NCI-H1694 treated with DMSO at 0.1 percent for 48 hours (cell line): ENCODE measurements at regions not wholly inside any gene's neighbourhood (a gene's known extent, or its start where the extent isn't known, plus 50 kb on each side); places are given as distances from the start of the nearest gene placed in this dataset.

Experiments
- DNase-seq: peaks from one replicate; lab custom pipeline; 2025; lab: John Stamatoyannopoulos, UW

- no peak for DNase-seq
Observed at GRCh38 chr5:103461243-103461642, 101.3 kb downstream of the NUDT12 start.

DNA sequence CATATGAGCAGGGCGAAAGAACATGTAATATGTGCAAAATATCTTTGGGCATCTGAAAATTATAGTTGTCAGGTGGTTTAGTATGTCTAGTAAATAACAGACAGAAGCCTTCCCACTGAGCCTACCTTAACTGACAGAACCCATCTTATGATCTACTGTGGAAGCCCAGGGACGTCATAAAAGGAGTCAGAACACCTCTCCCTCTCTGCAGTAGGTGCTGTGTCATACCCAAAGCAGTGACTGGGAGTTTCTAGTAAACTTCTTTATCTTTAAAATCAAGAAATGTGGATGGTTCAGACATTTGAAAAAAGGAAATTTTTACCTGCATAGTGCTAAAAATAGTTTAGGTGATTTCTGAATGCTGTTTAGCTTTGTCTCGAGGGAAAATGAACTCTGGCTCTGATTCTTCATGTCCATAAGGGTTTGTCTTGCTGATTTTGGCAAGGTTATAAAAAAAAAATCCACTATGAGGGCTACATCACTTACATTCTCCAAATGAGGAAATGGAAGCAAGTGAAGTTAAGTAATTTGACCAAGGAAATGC is 104.0 kb downstream of the NUDT12 start:
- no peak for DNase-seq

GRCh38 chr5:103456476-103456875 is 106.1 kb downstream of the NUDT12 start:
- no peak for DNase-seq

GRCh38 chr5:103455796-103456195 is 106.8 kb downstream of the NUDT12 start:
- DNase-seq = no peak

DNA sequence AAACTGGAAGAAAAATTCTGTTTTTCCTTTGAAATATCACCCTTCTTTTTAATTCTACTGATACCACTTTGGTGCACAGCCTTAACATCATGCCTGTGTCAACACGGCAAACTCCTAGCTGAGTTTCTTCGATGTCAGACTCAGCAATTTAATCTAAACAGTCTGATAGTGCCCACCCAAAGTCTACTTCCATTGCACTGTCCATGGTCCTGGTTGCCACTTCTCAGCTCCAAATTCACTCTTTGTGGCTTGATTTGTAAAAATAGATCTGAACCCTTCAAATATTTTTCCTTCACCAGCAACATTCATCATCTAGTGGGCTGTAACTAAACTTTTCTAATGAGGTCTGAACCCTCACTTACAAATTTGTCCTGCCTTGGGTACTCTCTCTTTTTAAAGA is 107.8 kb downstream of the NUDT12 start:
- DNase-seq = no peak

DNA sequence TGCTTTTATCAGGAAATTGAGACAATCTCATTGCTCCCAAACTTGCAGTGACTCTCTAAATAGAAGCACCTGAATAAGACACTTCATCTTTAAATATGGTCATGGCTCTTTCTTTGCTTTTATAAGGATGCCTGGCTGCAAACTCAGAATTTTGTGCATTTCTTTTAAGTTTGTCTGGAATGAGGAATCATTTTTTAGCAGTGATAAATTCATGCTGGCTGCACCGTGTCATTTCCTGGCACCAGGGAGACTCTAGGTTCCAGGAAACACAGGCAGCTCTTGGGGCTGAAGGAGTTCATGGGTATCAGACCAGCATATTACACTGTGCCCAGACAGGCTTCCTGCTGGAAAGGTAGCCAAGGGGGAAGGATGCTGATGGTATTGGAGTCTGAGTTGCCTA is 109.9 kb downstream of the NUDT12 start:
- no peak for DNase-seq

DNA sequence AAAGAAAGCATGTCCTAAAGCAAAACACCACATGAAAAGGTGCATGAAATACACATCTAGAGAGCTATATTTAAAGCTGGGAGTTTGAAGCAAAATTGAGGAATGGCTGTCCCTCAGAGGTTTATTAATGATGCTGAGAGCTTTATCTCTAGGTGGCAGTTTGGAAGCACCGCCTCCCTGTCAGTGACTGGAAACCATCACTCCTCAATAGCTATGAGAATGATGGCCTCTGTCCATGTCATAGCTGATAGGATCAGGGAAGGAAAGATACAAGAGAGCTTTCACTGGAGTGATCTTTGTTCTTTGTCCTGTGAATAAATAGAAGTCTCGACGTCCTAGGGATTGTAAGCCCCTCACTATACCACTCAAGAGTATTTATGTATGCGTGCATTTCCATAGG is 110.5 kb downstream of the NUDT12 start:
- no peak for DNase-seq

DNA sequence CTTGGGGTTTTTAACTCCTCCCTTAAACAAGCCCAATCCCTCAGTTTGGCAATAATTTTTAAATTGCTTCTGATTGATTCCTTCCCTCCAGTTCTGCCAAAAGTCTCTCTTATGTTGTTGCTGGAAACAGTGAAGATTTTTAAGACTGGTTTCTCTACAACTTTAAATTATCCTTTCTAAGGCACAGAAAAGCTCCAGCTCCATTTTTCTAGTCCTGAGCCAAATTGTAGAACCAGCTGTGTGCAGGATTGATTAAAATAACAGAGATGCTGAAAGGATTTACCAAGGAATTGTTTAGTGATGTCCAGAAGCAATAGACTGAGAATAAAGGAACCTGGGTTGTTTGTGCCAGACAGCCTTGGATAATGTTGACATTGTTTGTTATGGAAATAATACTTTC is 111.3 kb downstream of the NUDT12 start:
- DNase-seq = no peak

- no peak for DNase-seq
Observed at GRCh38 chr5:103450333-103451061, 112.1 kb downstream of the NUDT12 start.

GRCh38 chr5:103446813-103447212 is 115.8 kb downstream of the NUDT12 start:
- DNase-seq = no peak

DNA sequence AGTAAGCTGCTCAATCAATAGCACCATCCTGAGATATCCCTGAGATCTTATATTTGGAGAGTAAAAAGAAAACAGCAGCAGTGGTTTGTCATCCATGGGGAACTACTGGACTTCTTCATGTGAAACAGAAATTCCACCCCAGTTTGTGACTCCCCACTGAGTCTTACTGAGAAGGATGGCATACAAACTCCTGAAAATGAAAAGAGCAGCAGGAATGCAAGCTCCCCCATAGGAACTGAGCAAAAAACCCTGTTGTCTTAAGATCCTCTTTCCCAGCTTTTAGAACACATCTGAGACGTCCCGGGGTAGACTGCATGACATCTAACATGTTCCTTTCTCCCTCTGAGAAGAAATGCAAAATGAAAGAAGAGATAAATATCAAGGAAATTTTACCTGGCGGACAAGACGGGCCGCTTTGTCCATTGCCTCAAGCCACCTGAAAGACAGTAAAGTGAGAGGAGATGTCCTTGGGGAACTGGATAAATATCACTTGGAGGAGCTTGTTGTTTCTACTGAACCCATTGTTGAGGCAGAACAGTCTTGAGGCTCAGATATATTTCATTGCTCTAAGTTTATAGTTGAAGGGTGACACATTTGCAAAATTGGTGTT is 117.1 kb downstream of the NUDT12 start:
- no peak for DNase-seq

GRCh38 chr5:103444333-103445038 is 118.1 kb downstream of the NUDT12 start:
- no peak for DNase-seq

DNA sequence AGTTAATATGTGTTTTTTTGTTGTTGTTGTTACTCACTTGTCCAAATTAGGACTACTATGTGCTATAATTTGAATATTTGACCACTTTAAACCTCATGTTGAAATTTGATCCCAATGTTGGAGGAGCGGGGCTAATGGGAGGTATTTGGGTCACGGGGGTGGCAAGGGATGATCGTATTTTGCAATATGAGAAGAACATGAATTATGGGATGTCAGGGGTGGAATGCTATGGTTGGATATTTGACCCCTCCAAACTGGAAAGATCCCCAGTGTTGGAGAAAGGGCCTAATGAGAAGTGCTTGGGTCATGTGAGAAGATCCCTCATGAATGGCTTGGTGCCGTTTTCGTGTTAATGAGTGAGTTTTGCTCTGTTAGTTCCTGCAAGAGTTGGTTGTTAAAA is 119.8 kb downstream of the NUDT12 start:
- no peak for DNase-seq

DNA sequence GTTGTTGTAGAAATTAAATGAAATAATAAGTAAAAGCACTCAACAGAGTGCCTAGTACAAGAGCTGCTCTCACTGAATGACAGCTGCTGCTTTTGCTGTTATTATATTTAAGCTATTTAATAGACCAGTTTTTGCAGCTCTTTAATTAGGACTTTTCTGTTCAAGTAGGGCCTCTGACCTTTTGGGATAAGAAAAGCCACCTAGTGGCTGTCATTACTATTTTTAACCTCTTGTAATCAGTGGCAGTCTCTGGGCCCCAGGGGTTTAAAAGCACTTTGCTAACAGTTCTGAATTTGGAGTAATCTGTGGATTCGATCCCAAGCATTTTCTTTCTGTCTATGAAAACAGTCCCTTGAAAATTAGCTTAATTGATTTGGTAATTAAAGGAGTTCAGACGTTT is 121.1 kb downstream of the NUDT12 start:
- DNase-seq = no peak

DNA sequence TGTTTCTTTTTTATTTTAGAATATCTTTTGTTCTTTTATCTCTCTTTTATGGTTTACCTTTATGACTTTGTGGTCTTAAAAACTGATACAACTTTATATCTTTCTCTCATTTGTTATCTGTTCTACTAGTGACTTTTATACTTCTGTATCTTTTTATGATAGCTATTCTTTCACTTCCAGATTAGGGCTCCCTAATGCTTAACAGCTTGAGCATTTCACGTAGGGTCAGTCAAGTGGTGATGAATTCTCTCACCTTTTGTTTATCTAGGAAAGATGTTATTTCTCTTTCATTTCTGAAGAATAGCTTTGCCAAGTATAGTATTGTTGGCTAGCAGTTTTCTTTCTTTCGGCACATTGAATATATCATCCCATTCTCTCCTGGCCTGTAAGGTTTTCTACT is 123.6 kb downstream of the NUDT12 start:
- DNase-seq = no peak

GRCh38 chr5:103436656-103437055 is 125.9 kb downstream of the NUDT12 start:
- DNase-seq = no peak

DNA sequence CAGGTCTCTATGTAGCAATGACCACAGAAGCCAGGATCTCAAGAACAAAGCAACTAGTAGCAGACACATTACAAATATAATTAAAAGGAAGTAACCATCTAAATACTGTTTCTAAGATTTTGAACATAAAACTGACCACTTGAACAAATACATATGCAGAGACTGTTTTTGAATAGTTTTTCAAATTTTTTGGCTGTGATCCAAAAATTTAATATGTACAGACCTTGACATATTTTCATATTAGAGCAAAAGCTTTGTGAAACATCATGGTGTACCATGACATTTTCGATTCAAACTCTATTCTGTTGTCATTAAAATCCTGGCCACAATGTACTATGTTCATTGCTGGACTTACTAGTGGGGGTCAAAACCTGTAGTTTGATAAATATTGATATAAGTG is 126.5 kb downstream of the NUDT12 start:
- DNase-seq = no peak

DNA sequence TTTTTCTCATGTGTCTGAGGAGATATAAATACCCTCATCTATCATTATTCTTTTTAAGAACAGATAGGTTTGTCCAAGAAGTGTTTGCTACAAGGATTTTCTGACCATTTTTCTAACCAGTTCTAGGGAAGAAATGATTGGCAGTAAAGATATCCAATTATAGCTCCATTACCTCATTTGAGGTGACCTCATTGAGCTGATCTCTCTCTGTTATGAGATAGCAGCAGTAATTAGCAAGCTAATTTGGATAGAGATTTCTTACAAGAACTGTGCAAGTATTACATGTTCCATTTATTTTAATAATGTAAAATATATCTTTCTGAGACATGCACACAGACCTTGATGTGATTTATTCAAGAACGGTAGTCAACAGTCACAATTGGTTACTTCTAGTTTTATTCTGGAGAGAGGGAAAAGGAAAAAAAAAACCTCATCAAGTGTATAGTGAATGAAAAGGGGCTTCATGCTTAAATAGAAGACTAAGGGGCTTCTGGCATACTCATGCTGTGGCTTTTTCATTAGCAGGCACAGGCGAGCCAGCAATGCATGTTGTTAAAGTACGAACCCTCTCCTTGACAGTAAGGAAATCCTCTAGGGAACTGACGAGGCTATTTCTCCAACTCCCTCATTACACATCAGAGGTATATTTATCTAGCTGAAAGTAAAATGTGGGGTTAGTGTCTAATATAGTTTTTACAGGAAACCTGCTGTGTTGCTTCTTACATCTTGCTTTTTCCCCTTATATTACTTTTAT is 127.3 kb downstream of the NUDT12 start:
- DNase-seq = no peak

DNA sequence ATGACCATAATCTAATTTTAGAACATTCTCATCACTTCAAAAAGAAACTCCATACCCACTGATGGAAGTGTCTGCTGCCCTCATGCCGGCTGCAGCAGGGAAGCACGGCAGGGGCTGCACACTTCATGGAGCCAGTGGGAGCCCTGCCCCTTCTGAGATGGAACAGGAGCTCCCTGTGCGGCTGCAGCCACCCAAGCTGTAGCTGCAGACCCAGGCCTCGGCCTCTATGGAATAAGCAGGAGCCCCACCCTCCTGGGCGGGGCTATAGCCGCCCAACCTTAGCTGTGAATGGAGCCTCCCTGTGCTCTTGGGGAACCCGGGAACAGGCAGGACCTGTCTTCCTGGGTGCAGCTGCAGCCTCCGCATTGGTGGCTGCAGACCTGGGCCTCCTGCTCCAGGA is 128.5 kb downstream of the NUDT12 start:
- no peak for DNase-seq

GRCh38 chr5:103433211-103433610 is 129.4 kb downstream of the NUDT12 start:
- no peak for DNase-seq

DNA sequence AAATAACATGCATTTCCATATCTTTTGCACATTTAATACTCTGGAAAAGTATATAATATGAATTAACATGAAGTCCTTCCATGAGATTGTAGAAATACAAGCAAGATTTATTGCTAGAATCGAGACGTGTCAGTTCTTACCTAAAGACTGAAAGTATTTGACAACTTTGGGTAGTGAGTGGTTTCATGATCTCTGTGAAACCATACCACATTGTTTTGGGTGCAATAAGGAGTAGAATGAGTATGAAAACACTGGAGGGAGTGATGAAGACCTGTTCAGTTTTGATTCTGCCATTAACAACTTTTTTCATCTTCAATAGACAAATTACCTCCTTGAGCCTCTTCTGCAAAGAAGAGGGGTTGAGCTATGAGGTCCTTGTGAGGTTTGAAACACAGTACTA is 133.7 kb downstream of the NUDT12 start:
- no peak for DNase-seq

DNA sequence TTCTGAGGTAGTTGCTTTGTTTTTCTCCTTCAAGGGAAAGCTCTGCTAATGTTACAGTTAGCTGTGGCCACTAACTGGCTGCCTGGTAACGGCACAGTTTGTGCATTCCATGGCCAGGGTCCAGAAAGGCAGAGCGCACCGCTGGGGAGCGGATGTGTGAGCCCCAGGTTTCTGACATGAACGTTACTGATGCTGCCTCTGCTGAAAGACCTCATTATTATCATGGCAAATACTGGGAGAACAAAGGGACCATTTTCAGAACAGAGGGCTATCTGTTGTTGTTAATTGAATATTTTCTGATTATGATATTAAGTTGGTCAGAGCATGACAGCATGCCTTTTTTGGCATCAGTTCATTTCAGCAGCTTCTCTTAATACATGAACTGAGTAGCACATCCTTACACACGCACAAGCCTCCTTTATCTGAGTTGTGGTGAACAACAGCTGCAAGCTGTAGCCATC is 134.1 kb downstream of the NUDT12 start:
- DNase-seq = no peak
